OCI-LY3 (cell line): ENCODE measurements at regions not wholly inside any gene's neighbourhood (a gene's known extent, or its start where the extent isn't known, plus 50 kb on each side); places are given as distances from the start of the nearest gene placed in this dataset.

Source experiments
- CTCF ChIP-seq: fragments of 200-600, 300-600 bp; sonication (generic); IDR thresholded peaks from 2 replicates; pipeline ENCODE4 v1.5.1; 2014; ENCODE audit warnings: antibody characterized with exemption, low read length, low read depth
- EZH2phosphoT487 ChIP-seq: fragments of 200-600 bp; shearing (Covaris generic); IDR thresholded peaks from 2 replicates; pipeline ENCODE4 v1.6.1; 2018; ENCODE audit warnings: antibody characterized with exemption, mixed run types, low read depth

DNA sequence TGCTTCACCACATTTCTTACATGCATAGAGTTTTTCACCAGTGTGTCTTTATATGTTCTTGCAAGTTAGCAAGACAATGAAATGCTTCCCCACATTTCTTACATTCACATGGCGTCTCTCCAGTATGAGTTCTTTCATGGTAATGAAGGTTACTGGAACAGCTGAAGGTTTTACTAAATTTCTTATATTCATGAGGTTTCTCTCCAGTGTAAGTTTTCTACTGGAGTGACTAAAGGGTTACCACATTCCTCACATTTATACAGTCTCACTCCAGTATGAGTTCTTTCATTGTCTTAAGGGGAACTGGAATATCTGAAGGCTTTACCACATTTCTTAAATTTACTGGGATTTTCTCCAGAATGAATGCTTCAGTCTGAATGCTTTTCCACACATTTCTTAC lies 350.3 kb downstream of the MAT2B start:
- TF ChIP-seq CTCF: no peak
- no peak for TF ChIP-seq EZH2phosphoT487
